OCI-LY7 (cell line): ENCODE measurements at regions not wholly inside any gene's neighbourhood (a gene's known extent, or its start where the extent isn't known, plus 50 kb on each side); places are given as distances from the start of the nearest gene placed in this dataset.

Source experiments
- CTCF ChIP-seq: fragments of 200-600 bp; sonication (generic); conservative IDR thresholded peaks from 2 replicates; pipeline ENCODE4 v1.5.1; 2014; ENCODE audit warnings: mild to moderate bottlenecking, antibody characterized with exemption, low read length, moderate library complexity, mixed read lengths
- EZH2phosphoT487 ChIP-seq: fragments of 200-600 bp; sonication (generic); IDR thresholded peaks from 2 replicates; pipeline ENCODE4 v1.6.1; 2018; ENCODE audit warnings: low read depth, borderline replicate concordance, mild to moderate bottlenecking, mixed run types, antibody characterized with exemption, low read length, moderate library complexity, mixed read lengths

GRCh38 chr2:145352484-145352883, 832.6 kb upstream of the ZEB2 start:
- TF ChIP-seq CTCF (no peak), EZH2phosphoT487 (no peak)
